IMR-90 (cell line): ENCODE measurements at regions not wholly inside any gene's neighbourhood (a gene's known extent, or its start where the extent isn't known, plus 50 kb on each side); places are given as distances from the start of the nearest gene placed in this dataset.

Experiments used
- ATAC-seq: fragments of 200-7000 bp; cut with Tn5 transposase; 2 replicates; pipeline ENCODE4 v1.9.1; 2020; ENCODE audit warnings: low read depth, mild to moderate bottlenecking, moderate library complexity
- BruUV-seq: library from RNA; stranded (reverse); fragments of 400-500 nt; replicated peaks from 2 replicates; lab custom pipeline; 2021; lab: Mats Ljungman, UMichigan
- CTCF ChIA-PET: fragments of 300-600 bp; formaldehyde crosslinking; extraction: SDS; loops from one replicate; lab custom pipeline; 2021; ENCODE audit warnings: antibody characterized with exemption; lab: Yijun Ruan, JAX
- POLR2A ChIA-PET: fragments of 300-600 bp; sonication (Branson Sonifier 250); formaldehyde crosslinking; loops from one replicate; lab custom pipeline; 2022; ENCODE audit warnings: antibody characterized with exemption; ENCODE audit not compliant: unreplicated experiment; lab: Charles Lee
- DNase-seq: peaks from one replicate; pipeline ENCODE4 v3.0.0; 2013
- H2AFZ ChIP-seq: replicated peaks from 2 replicates; pipeline ENCODE3; 2013; ENCODE audit warnings: low read length, mild to moderate bottlenecking; ENCODE audit not compliant: poor library complexity
- H2AK5ac ChIP-seq: 2 replicates; pipeline ENCODE4 v1.6.1; 2013; ENCODE audit warnings: low read depth, low read length, inconsistent platforms
- H2AK9ac ChIP-seq: replicated peaks from 2 replicates; pipeline ENCODE3; 2013; ENCODE audit warnings: mild to moderate bottlenecking, low read depth, low read length, moderate library complexity; ENCODE audit not compliant: poor library complexity
- H2BK120ac ChIP-seq: 2 replicates; pipeline ENCODE4 v1.6.1; 2013; ENCODE audit warnings: low read depth, low read length, inconsistent platforms
- H2BK15ac ChIP-seq: 3 replicates; pipeline ENCODE4 v1.6.1; 2013; ENCODE audit warnings: low read depth, low read length, inconsistent platforms
- H2BK20ac ChIP-seq: 2 replicates; pipeline ENCODE4 v1.6.1; 2013; ENCODE audit warnings: low read depth, mild to moderate bottlenecking, inconsistent platforms, low read length, moderate library complexity
- H2BK5ac ChIP-seq: 2 replicates; pipeline ENCODE4 v1.6.1; 2013; ENCODE audit warnings: mild to moderate bottlenecking, low read depth, low read length, inconsistent platforms; ENCODE audit not compliant: poor library complexity, severe bottlenecking
- H3K14ac ChIP-seq: replicated peaks from 2 replicates; pipeline ENCODE4 v1.6.1; 2013; ENCODE audit warnings: low read depth, low read length, inconsistent platforms
- H3K18ac ChIP-seq: 2 replicates; pipeline ENCODE4 v1.6.1; 2013; ENCODE audit warnings: low read depth, low read length, control low read depth
- H3K23ac ChIP-seq: 2 replicates; pipeline ENCODE4 v1.6.1; 2013; ENCODE audit warnings: low read depth, low read length, inconsistent platforms
- H3K27ac ChIP-seq: 2 replicates; pipeline ENCODE4 v1.5.1; 2013; ENCODE audit warnings: mild to moderate bottlenecking, control low read depth, low read length; ENCODE audit not compliant: insufficient read depth
- H3K27me3 ChIP-seq: 2 replicates; pipeline ENCODE4 v1.6.1; 2013; ENCODE audit warnings: low read length; ENCODE audit not compliant: control insufficient read depth, insufficient read depth
- H3K36me3 ChIP-seq: 2 replicates; pipeline ENCODE4 v1.6.1; 2013; ENCODE audit warnings: low read length, mixed read lengths; ENCODE audit not compliant: control insufficient read depth, insufficient read depth
- H3K4ac ChIP-seq: 2 replicates; pipeline ENCODE4 v1.6.1; 2013; ENCODE audit warnings: low read depth, low read length, inconsistent platforms
- H3K4me1 ChIP-seq: 2 replicates; pipeline ENCODE4 v1.6.1; 2013; ENCODE audit warnings: low read length, mixed read lengths; ENCODE audit not compliant: control insufficient read depth, insufficient read depth
- H3K4me2 ChIP-seq: 2 replicates; pipeline ENCODE4 v1.6.1; 2013; ENCODE audit warnings: low read depth, mild to moderate bottlenecking, control low read depth, low read length, moderate library complexity
- H3K4me3 ChIP-seq: 2 replicates; pipeline ENCODE4 v1.5.1; 2013; ENCODE audit warnings: low read depth, mild to moderate bottlenecking, control low read depth, low read length, moderate library complexity; ENCODE audit not compliant: insufficient read depth
- H3K56ac ChIP-seq: 2 replicates; pipeline ENCODE4 v1.6.1; 2013; ENCODE audit warnings: low read length, inconsistent platforms; ENCODE audit not compliant: insufficient read depth; ENCODE audit errors: extremely low read depth
- H3K79me1 ChIP-seq, 2 experiments: 2 replicates each; pipeline ENCODE4 v1.6.1; 2013; ENCODE audit warnings: low read length in 2 of 2, inconsistent platforms in 1 of 2, low read depth in 1 of 2
- H3K9ac ChIP-seq: 2 replicates; pipeline ENCODE4 v1.6.1; 2013; ENCODE audit warnings: low read depth, low read length, control low read depth
- H3K9me1 ChIP-seq: 2 replicates; pipeline ENCODE4 v1.6.1; 2013; ENCODE audit warnings: low read length, inconsistent platforms; ENCODE audit not compliant: insufficient read depth
- H3K9me3 ChIP-seq: 2 replicates; pipeline ENCODE4 v1.6.1; 2013; ENCODE audit warnings: low read length; ENCODE audit not compliant: control insufficient read depth, insufficient read depth
- H4K20me1 ChIP-seq: 2 replicates; pipeline ENCODE4 v1.6.1; 2013; ENCODE audit warnings: low read length, inconsistent platforms; ENCODE audit not compliant: insufficient read depth
- H4K5ac ChIP-seq: 2 replicates; pipeline ENCODE4 v1.6.1; 2013; ENCODE audit warnings: mild to moderate bottlenecking, low read depth, low read length, control low read depth
- H4K8ac ChIP-seq, 2 experiments: 2 replicates each; pipeline ENCODE4 v1.6.1; 2013; ENCODE audit warnings: low read depth in 2 of 2, low read length in 2 of 2, control low read depth in 1 of 2, inconsistent platforms in 1 of 2
- H4K91ac ChIP-seq: 2 replicates; pipeline ENCODE4 v1.6.1; 2013; ENCODE audit warnings: low read depth, low read length, inconsistent platforms; ENCODE audit not compliant: insufficient read depth
- BHLHE40 ChIP-seq: fragments of 150-350 bp; IDR thresholded peaks from 2 replicates; pipeline ENCODE4 v1.6.1; 2016; ENCODE audit warnings: mild to moderate bottlenecking, low read depth, low read length
- CEBPB ChIP-seq: IDR thresholded peaks from 2 replicates; pipeline ENCODE4 v1.6.1; 2012; ENCODE audit warnings: low read depth, low read length, improper control_type of control experiment
- CHD1 ChIP-seq: IDR thresholded peaks from 2 replicates; pipeline ENCODE4 v1.6.1; 2012; ENCODE audit warnings: low read depth, low read length, improper control_type of control experiment
- CTCF ChIP-seq: conservative IDR thresholded peaks from 2 replicates; pipeline ENCODE4 v1.5.1; 2012; ENCODE audit warnings: mild to moderate bottlenecking, low read depth, low read length, improper control_type of control experiment
- FOS ChIP-seq: fragments of 150-350 bp; IDR thresholded peaks from 2 replicates; pipeline ENCODE4 v1.6.1; 2016; ENCODE audit warnings: low read depth, low read length
- MAFK ChIP-seq: IDR thresholded peaks from 2 replicates; pipeline ENCODE4 v1.6.1; 2012; ENCODE audit warnings: low read depth, low read length, improper control_type of control experiment
- MAZ ChIP-seq: IDR thresholded peaks from 2 replicates; pipeline ENCODE4 v1.6.1; 2012; ENCODE audit warnings: low read depth, mild to moderate bottlenecking, low read length, improper control_type of control experiment, moderate library complexity, borderline replicate concordance
- MXI1 ChIP-seq: IDR thresholded peaks from 2 replicates; pipeline ENCODE4 v1.6.1; 2012; ENCODE audit warnings: low read depth, mild to moderate bottlenecking, low read length, moderate library complexity, borderline replicate concordance
- NFE2L2 ChIP-seq: fragments of 150-350 bp; IDR thresholded peaks from 2 replicates; pipeline ENCODE4 v1.6.1; 2016; ENCODE audit warnings: low read depth, mild to moderate bottlenecking, low read length
- POLR2A ChIP-seq: IDR thresholded peaks from 2 replicates; pipeline ENCODE4 v1.6.1; 2012; ENCODE audit warnings: mild to moderate bottlenecking, low read depth, low read length
- RAD21 ChIP-seq: IDR thresholded peaks from 2 replicates; pipeline ENCODE4 v1.6.1; 2012; ENCODE audit warnings: low read length, improper control_type of control experiment
- RCOR1 ChIP-seq: IDR thresholded peaks from 2 replicates; pipeline ENCODE4 v1.6.1; 2012; ENCODE audit warnings: mild to moderate bottlenecking, low read length, improper control_type of control experiment; ENCODE audit not compliant: insufficient replicate concordance
- RFX5 ChIP-seq: IDR thresholded peaks from 2 replicates; pipeline ENCODE4 v1.8.0; 2012; ENCODE audit warnings: low read depth, mild to moderate bottlenecking, low read length, moderate library complexity
- SMC3 ChIP-seq: fragments of 150-350 bp; IDR thresholded peaks from 2 replicates; pipeline ENCODE4 v1.6.1; 2016; ENCODE audit warnings: low read depth, mild to moderate bottlenecking, antibody characterized with exemption, low read length, moderate library complexity
- USF2 ChIP-seq: fragments of 150-350 bp; IDR thresholded peaks from 2 replicates; pipeline ENCODE4 v1.6.1; 2017; ENCODE audit warnings: mild to moderate bottlenecking, antibody characterized with exemption, low read length, low read depth
- WGBS, 2 experiments: methylation state at CpG; one replicate each; pipeline versions ENCODE4 v1.1.5 to v1.1.7; 2013; ENCODE audit warnings: missing lambda C conversion rate in 2 of 2; ENCODE audit not compliant: insufficient read length in 1 of 2; ENCODE audit errors: extremely low coverage in 2 of 2; 5-methylcytosine and 5-hydroxymethylcytosine counted together
- dilution Hi-C: fragments of 300-500 bp; cut with HindIII; formaldehyde crosslinking; loops from one replicate; pipeline ENCODE4 v1.14.3; 2018; ENCODE audit warnings: low sequenced_read_pairs; ENCODE audit not compliant: unreplicated experiment
- in situ Hi-C: fragments of 300-500 bp; cut with MboI; formaldehyde crosslinking; loops from 3 replicates; pipeline ENCODE4 v1.14.3; 2019; ENCODE audit warnings: low sequenced_read_pairs, inconsistent platforms, mixed read lengths
- intact Hi-C: fragments of 100-400 bp; cut with micrococcal nuclease; formaldehyde crosslinking; loops from 2 replicates; pipeline ENCODE4 v1.10.0; 2022
- TF ChIP-seq, protein P1 (sequence below): fragments of 150-350 bp; IDR thresholded peaks from 2 replicates; pipeline ENCODE4 v1.6.1; 2016; ENCODE audit warnings: low read depth, mild to moderate bottlenecking, low read length, moderate library complexity, borderline replicate concordance

- no peak overlapping the region for H2AFZ ChIP-seq
- H2AK9ac ChIP-seq, result no peak overlapping the region
- no peak for ATAC-seq
- H4K5ac ChIP-seq, result no peak overlapping the region
- no peaks in the 10 kb centered on the region for H4K20me1 ChIP-seq
- no peaks in the 10 kb centered on the region for H3K4me1 ChIP-seq
- no peak overlapping the region for H3K14ac ChIP-seq
- H4K8ac ChIP-seq, result no peak overlapping the region
- in situ Hi-C loops (no loop called here), intact Hi-C loops (no loop called here), dilution Hi-C loops (no loop called here)
- no TSS peak for BruUV-seq
- CTCF ChIA-PET, result no interaction called here
- H3K36me3 ChIP-seq, result no peaks in the 10 kb centered on the region
- H2BK5ac ChIP-seq, result no peak overlapping the region
- H3K4me3 ChIP-seq, result no peak overlapping the region
- H3K27me3 ChIP-seq, result no peaks in the 10 kb centered on the region
- H2BK20ac ChIP-seq, result no peak overlapping the region
- peaks cover 8% of the 10 kb centered on the region for H3K9me3 ChIP-seq
- POLR2A ChIA-PET, result no interaction called here
- no peak overlapping the region for H3K27ac ChIP-seq
- no peak overlapping the region for H2AK5ac ChIP-seq
- DNase-seq, result no peak
- H3K9ac ChIP-seq, result no peak overlapping the region
- H4K91ac ChIP-seq, result no peak overlapping the region
- no peak overlapping the region for H2BK15ac ChIP-seq
- H3K56ac ChIP-seq, result no peak overlapping the region
- H3K4me2 ChIP-seq, result no peak overlapping the region
- no peak overlapping the region for H2BK120ac ChIP-seq
- H3K9me1 ChIP-seq, result no peaks in the 10 kb centered on the region
- no peaks in the 10 kb centered on the region for H3K79me1 ChIP-seq
- no peak overlapping the region for H3K4ac ChIP-seq
- H3K23ac ChIP-seq, result no peak overlapping the region
- WGBS, 2 experiments, result no CpG with 5 or more reads among the region's 2 CpGs
- no peak for TF ChIP-seq POLR2A
- TF ChIP-seq FOS, result no peak
- TF ChIP-seq MAZ, result no peak
- no peak for TF ChIP-seq CTCF
- TF ChIP-seq RAD21, result no peak
- TF ChIP-seq CHD1, result no peak
- TF ChIP-seq, protein P1, sequence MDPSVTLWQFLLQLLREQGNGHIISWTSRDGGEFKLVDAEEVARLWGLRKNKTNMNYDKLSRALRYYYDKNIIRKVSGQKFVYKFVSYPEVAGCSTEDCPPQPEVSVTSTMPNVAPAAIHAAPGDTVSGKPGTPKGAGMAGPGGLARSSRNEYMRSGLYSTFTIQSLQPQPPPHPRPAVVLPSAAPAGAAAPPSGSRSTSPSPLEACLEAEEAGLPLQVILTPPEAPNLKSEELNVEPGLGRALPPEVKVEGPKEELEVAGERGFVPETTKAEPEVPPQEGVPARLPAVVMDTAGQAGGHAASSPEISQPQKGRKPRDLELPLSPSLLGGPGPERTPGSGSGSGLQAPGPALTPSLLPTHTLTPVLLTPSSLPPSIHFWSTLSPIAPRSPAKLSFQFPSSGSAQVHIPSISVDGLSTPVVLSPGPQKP, result no peak
- TF ChIP-seq MXI1, result no peak
- TF ChIP-seq RFX5, result no peak
- TF ChIP-seq MAFK, result no peak
- no peak for TF ChIP-seq CEBPB
- TF ChIP-seq NFE2L2, result no peak
- TF ChIP-seq SMC3, result no peak
- no peak for TF ChIP-seq RCOR1
- no peak for TF ChIP-seq BHLHE40
- TF ChIP-seq USF2, result no peak
- H3K18ac ChIP-seq, result no peak overlapping the region
Measured at GRCh38 chr21:17189963-17190362, 322.9 kb upstream of the CXADR start.
